Activated CD8-positive, alpha-beta T cell treated with anti-CD3 and anti-CD28 coated beads for 36 hours (primary cell): ENCODE measurements at regions not wholly inside any gene's neighbourhood (a gene's known extent, or its start where the extent isn't known, plus 50 kb on each side); places are given as distances from the start of the nearest gene placed in this dataset.

Experiments
- ATAC-seq: fragments of 200-7000 bp; cut with Tn5 transposase; one replicate; pipeline ENCODE4 v1.10.0; 2021; ENCODE audit warnings: mild to moderate bottlenecking, moderate library complexity
- CTCF ChIA-PET: fragments of 350-600 bp; sonication (Branson Sonifier 250); formaldehyde crosslinking; loops from one replicate; lab custom pipeline; 2021; ENCODE audit warnings: antibody characterized with exemption; lab: Charles Lee
- POLR2A ChIA-PET: fragments of 350-600 bp; sonication (Branson Sonifier 250); formaldehyde crosslinking; loops from one replicate; lab custom pipeline; 2021; ENCODE audit warnings: antibody characterized with exemption; lab: Charles Lee
- DNase-seq: peaks from one replicate; pipeline ENCODE4 v3.0.0-alpha.2; 2020
- H3K27ac Mint-ChIP-seq: one replicate; pipeline ENCODE4 v1.8.0; 2021; ENCODE audit warnings: mild to moderate bottlenecking, mixed read lengths
- H3K27me3 Mint-ChIP-seq: one replicate; pipeline ENCODE4 v1.8.0; 2021; ENCODE audit warnings: mixed read lengths
- H3K36me3 Mint-ChIP-seq: one replicate; pipeline ENCODE4 v1.8.0; 2021; ENCODE audit warnings: low read depth, mixed read lengths
- H3K4me1 Mint-ChIP-seq: one replicate; pipeline ENCODE4 v1.8.0; 2021; ENCODE audit warnings: low read depth, mixed read lengths
- H3K4me3 Mint-ChIP-seq: one replicate; pipeline ENCODE4 v1.8.0; 2021; ENCODE audit warnings: mild to moderate bottlenecking, moderate library complexity, mixed read lengths
- H3K9me3 Mint-ChIP-seq: one replicate; pipeline ENCODE4 v1.8.0; 2021; ENCODE audit warnings: mixed read lengths
- CTCF ChIP-seq: fragments of 200-600 bp; IDR thresholded peaks from one replicate; pipeline ENCODE4 v1.8.0; 2022; ENCODE audit warnings: antibody characterized with exemption, mild to moderate bottlenecking
- intact Hi-C: fragments of 100-400 bp; cut with micrococcal nuclease; formaldehyde crosslinking; loops from one replicate; pipeline ENCODE4 v1.10.0; 2022

GRCh38 chrX:128517691-128518090, 465.5 kb upstream of the ACTRT1 start:
- Mint-ChIP-seq H3K4me1 (no peaks in the 10 kb centered on the region), H3K4me3 (no peak overlapping the region), H3K27me3 (no peaks in the 10 kb centered on the region), H3K36me3 (no peaks in the 10 kb centered on the region), H3K27ac (no peak overlapping the region), H3K9me3 (no peaks in the 10 kb centered on the region)
- no peak for ATAC-seq
- no peak for DNase-seq
- TF ChIP-seq CTCF = no peak
- intact Hi-C loops = no loop called here
- ChIA-PET POLR2A (no interaction called here), CTCF (no interaction called here)

- TF ChIP-seq CTCF = no peak
- Mint-ChIP-seq H3K27ac (no peak overlapping the region), H3K4me1 (no peaks in the 10 kb centered on the region), H3K36me3 (no peaks in the 10 kb centered on the region), H3K27me3 (no peaks in the 10 kb centered on the region), H3K9me3 (no peaks in the 10 kb centered on the region), H3K4me3 (no peak overlapping the region)
- ChIA-PET CTCF (no interaction called here), POLR2A (no interaction called here)
- ATAC-seq (no peak), DNase-seq (no peak)
- intact Hi-C loops = no loop called here
These were observed 452.3 kb upstream of the ACTRT1 start for GRCh38 chrX:128504496-128504895.

- TF ChIP-seq CTCF = no peak
- Mint-ChIP-seq H3K36me3 (no peaks in the 10 kb centered on the region), H3K27me3 (no peaks in the 10 kb centered on the region), H3K4me1 (no peaks in the 10 kb centered on the region), H3K4me3 (no peak overlapping the region), H3K27ac (no peak overlapping the region), H3K9me3 (no peaks in the 10 kb centered on the region)
- intact Hi-C loops = no loop called here
- no peak for DNase-seq
- ChIA-PET POLR2A (no interaction called here), CTCF (no interaction called here)
- no peak for ATAC-seq
These were observed 411.9 kb upstream of the ACTRT1 start for GRCh38 chrX:128464116-128464515.

GRCh38 chrX:128460835-128461234, 408.6 kb upstream of the ACTRT1 start:
- Mint-ChIP-seq H3K27me3 (no peaks in the 10 kb centered on the region), H3K36me3 (no peaks in the 10 kb centered on the region), H3K27ac (no peak overlapping the region), H3K4me1 (no peaks in the 10 kb centered on the region), H3K9me3 (no peaks in the 10 kb centered on the region), H3K4me3 (no peak overlapping the region)
- ChIA-PET POLR2A (no interaction called here), CTCF (interaction anchor here (1.2 kb wide), 1 partner anchor 19 kb away, joined by 3 read pairs; no protein-coding TSS in a partner anchor)
- intact Hi-C loops = no loop called here
- ATAC-seq (no peak), DNase-seq (no peak)
- no peak for TF ChIP-seq CTCF

- Mint-ChIP-seq H3K27ac (no peak overlapping the region), H3K36me3 (peaks cover 2% of the 10 kb centered on the region), H3K4me1 (no peaks in the 10 kb centered on the region), H3K9me3 (peaks cover 4% of the 10 kb centered on the region), H3K27me3 (no peaks in the 10 kb centered on the region), H3K4me3 (no peak overlapping the region)
- CTCF ChIA-PET = no interaction called here
- DNase-seq (no peak), ATAC-seq (no peak)
- no peak for TF ChIP-seq CTCF
- POLR2A ChIA-PET = no interaction called here
- intact Hi-C loops = no loop called here
These were observed 406.7 kb upstream of the ACTRT1 start for GRCh38 chrX:128458888-128459287.
